Left lobe of liver (tissue), 2 donors: ENCODE measurements at regions not wholly inside any gene's neighbourhood (a gene's known extent, or its start where the extent isn't known, plus 50 kb on each side); places are given as distances from the start of the nearest gene placed in this dataset.
A peak's percentile ranks its signal among the peaks of the same experiment; 100 is the strongest.

Experiments used
- ATAC-seq: fragments of 200-7000 bp; cut with Tn5 transposase; one replicate; pipeline ENCODE4 v1.9.1; 2020; ENCODE audit warnings: mild to moderate bottlenecking, moderate library complexity
- DNase-seq: peaks from one replicate; pipeline ENCODE4 v3.0.0-alpha.2; 2020; ENCODE audit warnings: low spot score
- donor health status: DM: no; HTN: no; CAD: no; lungs with moderate emphysema.
- donor health status: DM: no; HTN: yes; CAD: no.

DNA sequence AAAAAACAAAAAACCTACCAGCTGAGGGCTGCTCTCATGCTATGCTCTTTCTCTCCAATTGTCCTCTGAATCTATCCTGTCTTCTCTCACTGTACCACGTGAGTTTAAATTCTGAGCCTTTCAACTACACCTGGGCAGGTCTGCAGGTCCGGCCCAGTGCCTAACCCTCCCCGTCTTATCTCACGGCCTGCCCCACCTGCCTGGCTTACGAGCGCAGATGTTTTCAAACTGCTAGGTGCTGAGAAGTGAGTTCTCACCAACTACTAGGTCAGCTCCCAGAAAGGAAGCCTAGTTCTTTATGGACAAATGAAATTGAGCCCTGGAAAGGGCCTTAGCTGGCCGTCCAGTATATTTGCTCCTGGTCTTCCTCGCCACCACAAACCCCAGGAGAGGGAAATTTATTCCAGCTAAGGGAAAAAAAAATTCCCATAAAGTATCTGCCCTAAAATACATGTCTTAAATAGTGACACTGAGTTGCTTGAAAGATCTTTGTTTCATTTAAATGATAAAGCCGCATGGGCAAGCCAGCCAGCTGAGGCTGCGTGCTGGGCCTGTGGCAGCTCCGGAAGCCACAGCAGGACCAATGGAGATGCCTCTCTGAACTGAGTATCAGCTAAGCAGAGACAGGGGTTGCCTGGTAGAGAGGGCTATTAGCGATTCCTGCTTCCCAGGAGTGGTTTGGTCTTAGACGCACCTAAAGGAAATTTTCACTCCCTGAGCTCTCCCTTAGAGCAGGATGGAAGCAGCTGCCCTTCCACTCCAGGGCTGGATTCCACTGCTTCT is 92.5 kb upstream of the NCK2 start:
- ATAC-seq (no peak), DNase-seq (no peak)

DNA sequence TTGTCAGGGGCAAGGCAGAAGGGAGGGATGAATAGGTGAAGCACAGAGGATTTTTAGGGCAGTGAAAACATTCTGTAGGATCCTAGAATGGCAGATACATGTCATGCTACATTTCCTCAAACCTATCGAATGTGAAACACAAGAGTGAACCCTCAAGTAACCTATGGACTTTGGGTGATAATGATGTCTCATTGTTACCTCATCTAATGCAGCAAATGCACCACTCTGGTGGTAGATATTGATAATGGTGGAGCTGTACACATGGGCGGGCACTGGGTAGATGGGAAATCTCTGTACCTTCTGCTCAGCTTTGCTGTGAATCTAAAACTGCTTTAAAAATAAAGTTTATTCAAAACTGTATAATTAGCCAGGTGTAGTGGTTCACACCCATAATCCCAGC is 95.2 kb upstream of the NCK2 start:
- no peak for DNase-seq
- no peak for ATAC-seq

DNA sequence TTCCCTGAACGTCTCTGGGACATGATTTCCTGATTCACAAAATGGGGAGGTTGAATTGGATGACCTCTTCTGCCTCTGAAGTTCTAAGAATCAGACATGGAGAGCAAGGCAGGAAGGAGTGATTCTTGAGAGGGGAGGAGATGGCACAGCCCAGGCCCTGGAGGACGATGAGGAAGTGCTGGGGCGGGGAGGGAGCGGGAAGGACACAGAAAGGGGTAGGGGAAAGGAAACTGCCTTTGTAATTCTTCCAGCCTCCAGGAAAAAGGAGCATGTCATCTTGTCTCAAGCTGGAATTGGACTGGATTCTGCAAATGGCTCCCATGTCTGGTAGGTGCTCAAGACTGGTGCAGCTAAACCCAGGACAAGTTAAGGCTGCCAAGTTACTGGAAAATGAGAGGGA is 97.0 kb upstream of the NCK2 start:
- no peak for DNase-seq
- ATAC-seq: no peak

GRCh38 chr2:105646774-105647076 is 98.0 kb upstream of the NCK2 start:
- DNase-seq: no peak
- peak; percentile 54 for ATAC-seq

GRCh38 chr2:105645938-105646773 is 98.6 kb upstream of the NCK2 start:
- DNase-seq (no peak), ATAC-seq (peak; percentile 70)

DNA sequence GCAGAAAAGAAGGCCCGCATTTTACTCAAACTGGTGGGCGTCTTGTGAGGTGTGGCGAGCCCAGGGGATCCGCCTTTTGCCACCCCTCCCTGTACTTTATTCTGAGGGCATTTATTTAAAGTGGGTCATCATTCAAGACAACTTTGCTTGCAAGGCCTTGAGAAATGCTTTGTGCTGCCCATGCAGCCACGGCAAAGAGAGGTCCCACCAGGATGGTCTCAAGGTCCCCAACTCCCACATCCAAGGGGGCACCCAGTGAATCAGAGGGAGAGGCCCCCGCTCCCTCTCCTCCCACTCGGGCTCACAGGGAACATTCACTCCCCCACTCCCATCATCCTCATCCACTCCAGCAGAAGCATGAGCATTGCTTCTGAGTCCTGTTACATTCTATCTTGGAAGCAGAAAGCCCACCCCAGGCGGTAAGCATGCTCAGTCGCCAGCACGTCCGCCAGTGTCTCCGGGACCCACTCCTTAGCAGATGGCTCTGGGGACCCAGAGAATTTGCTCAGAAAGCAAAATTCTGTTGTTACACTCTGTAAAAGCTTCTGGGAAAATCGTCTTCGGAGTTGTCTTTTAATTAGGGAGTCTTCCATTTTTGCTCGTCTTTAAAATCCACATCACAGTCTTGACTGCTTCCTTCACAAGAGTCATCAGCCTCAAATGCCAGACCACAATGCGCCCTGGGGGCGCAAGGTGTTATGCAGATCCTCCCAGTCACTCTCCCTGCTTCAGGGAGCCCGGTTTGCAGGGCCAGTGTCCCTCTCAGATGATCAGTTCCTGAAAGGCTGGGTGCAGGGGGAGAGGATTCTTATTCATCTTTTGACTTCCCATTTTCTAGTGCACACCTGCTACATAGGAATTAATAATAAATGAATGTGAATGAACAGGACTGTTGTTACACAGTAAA is 99.4 kb upstream of the NCK2 start:
- DNase-seq (no peak), ATAC-seq (no peak)

GRCh38 chr2:105644174-105644980 is 100.3 kb upstream of the NCK2 start:
- DNase-seq (peak; percentile 70), ATAC-seq (peak; percentile 81)

DNA sequence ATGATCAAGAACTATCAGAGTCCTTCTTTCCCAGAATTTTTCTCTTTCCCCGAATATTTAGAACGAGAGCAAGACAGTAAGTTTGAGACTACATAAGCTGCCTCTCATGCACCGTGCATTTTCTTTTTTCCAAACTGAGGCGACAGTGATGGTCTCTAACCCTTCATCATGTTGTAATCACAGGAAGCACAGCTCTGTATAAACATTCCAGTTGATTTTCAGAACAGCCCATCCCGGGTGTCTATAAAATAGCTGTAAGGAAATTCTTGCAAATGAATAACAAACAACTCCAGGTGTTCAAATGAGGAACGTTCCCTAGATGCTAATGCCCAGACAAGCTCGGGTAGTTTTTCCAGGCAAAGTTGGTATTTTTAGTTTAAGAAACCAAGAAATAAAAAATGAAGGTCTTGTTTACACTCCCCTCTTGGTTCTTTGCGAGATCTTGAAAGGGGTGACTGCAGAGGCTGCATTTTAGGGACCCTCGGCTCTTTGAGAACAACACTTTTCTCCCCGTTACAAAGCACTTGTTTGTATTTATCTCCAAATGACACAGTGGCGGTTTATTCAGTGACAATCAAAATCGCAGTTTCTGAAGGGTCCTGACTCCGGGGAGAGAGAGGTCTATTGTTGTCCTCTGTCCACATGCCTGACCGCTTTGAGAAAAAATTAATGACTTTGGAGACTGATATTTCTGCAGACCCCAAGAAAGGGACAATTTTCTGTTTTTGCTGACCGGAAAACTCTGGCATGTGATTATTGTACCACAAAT is 101.1 kb upstream of the NCK2 start:
- DNase-seq: no peak
- ATAC-seq: no peak

DNA sequence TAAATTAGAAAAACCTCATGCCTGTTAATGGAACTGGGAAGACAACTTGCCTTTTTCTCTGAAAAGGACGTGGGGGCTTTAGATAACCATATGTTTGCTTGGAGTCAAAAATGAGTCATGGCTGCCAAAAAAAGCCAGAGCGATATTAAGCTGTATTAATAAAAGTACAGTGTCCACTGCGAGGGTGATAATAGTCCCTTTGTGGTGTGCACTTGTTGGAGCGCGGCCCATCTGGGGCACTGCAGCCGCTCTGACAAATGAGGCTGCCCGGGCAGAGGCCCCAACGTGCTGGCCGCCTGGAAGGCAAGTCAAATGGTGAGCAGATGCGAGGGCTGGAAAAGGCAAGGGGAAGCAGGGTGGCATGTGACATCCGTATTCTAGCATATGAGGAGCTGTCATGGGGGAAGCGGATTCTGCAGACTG is 103.3 kb upstream of the NCK2 start:
- no peak for ATAC-seq
- no peak for DNase-seq

- ATAC-seq: no peak
- DNase-seq: no peak
These were observed 104.5 kb upstream of the NCK2 start for GRCh38 chr2:105640246-105640645.

- no peak for ATAC-seq
These were observed 108.5 kb upstream of the NCK2 start for GRCh38 chr2:105636109-105636740.

GRCh38 chr2:105635564-105635963 is 109.1 kb upstream of the NCK2 start:
- DNase-seq (no peak), ATAC-seq (no peak)

More at GRCh38 chr2:105636109-105636740, 108.5 kb upstream of the NCK2 start:
- no peak for DNase-seq

DNA sequence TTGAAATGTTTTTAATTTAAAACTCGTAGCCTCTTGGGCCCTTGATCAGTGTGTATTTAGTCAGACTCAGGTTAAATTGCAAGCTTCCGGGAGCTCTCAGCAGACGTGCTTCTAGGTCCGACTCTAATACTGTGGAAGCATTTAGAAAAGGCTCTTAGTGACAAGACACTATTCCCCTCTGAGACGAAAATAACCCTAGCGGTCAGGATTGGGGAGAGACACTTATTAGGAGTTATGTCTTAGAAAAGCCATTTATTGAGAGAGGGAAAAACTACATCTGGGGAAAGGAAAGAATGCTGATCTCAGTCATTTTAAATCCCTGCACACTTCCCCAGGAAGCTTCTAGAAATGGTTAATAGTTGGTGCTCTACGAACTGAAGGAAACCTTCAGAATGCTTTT is 110.5 kb upstream of the NCK2 start:
- no peak for DNase-seq
- no peak for ATAC-seq

DNA sequence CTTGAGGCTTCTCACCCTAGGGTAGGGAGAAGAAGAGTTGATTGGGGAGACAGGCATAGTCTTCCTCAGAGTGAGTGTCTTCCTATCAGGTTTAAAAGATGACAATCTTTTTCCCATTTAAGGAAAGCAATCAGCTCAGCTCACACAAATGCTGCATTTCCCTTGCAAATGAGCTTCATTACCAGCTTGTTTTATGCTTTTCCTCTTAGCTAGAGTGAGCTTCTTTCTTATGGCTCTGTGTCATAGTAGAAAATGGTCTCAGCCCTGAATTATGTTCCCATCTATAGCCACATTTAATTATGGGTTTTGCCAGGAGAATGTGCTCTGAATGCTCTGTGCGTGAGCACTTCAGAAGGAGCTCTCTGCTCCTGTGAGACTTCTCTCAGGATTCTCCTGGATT is 112.8 kb upstream of the NCK2 start:
- no peak for DNase-seq

GRCh38 chr2:105631011-105631410 is 113.7 kb upstream of the NCK2 start:
- DNase-seq (no peak), ATAC-seq (peak; percentile 69)

More for the DNA sequence above, 112.8 kb upstream of the NCK2 start:
- no peak for ATAC-seq

GRCh38 chr2:105629634-105630033 is 115.1 kb upstream of the NCK2 start:
- ATAC-seq (no peak), DNase-seq (no peak)

- no peak for ATAC-seq
These were observed 117.2 kb upstream of the NCK2 start for GRCh38 chr2:105627534-105627933.

DNA sequence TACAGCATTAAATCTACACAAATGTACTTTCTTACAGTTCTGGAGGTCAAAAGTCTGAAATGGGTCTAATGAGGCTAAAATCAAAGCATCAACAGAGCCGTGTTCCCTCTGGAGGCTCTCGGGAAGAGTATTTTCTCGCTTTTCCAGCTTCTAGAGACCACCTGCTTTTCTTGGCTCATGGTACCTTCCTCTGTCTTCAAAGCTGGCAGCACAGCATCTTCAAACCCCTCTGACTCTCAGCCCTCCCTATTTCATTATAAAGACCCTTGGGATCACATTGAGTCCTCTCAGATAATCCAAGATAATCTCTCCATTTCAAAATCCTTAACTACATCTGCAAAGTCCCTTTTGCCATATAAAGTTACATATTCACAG is 117.8 kb upstream of the NCK2 start:
- ATAC-seq (no peak), DNase-seq (no peak)

More at GRCh38 chr2:105627534-105627933, 117.2 kb upstream of the NCK2 start:
- no peak for DNase-seq
